K562 (cell line): ENCODE measurements at regions not wholly inside any gene's neighbourhood (a gene's known extent, or its start where the extent isn't known, plus 50 kb on each side); places are given as distances from the start of the nearest gene placed in this dataset.

ENCODE experiments used
- CREB1 ChIP-seq, 2 experiments: sonication (generic) in 1 of 2; formaldehyde crosslinking in 1 of 2; IDR thresholded peaks; 2 replicates each; pipeline versions ENCODE4 v1.6.1 to v1.8.0; 2012 to 2022; ENCODE audit warnings: inconsistent platforms in 1 of 2, mild to moderate bottlenecking in 1 of 2, missing genetic modification reagents in 1 of 2, moderate library complexity in 1 of 2
- CXXC5 ChIP-seq: fragments of 250-450 bp; sonication (Bioruptor Pico); IDR thresholded peaks from 2 replicates; pipeline ENCODE4 v1.8.0; 2022; ENCODE audit warnings: inconsistent platforms, mild to moderate bottlenecking, moderate library complexity
- GABPB1 ChIP-seq: sonication (generic); formaldehyde crosslinking; IDR thresholded peaks from 2 replicates; pipeline ENCODE4 v1.8.0; 2022; ENCODE audit warnings: mild to moderate bottlenecking, missing genetic modification reagents
- SIX5 ChIP-seq, 2 experiments: IDR thresholded peaks; 2 replicates each; pipeline ENCODE4 v1.6.1; 2011; ENCODE audit warnings: low read length in 2 of 2, borderline replicate concordance in 1 of 2, low read depth in 1 of 2, mild to moderate bottlenecking in 1 of 2, moderate library complexity in 1 of 2; ENCODE audit not compliant: insufficient read depth in 1 of 2
- TEAD1 ChIP-seq, 2 experiments: fragments of 450-650 bp in 1 of 2; sonication (generic) in 1 of 2; formaldehyde crosslinking; IDR thresholded peaks; 2 replicates each; pipeline versions ENCODE4 v1.4.0 to v1.8.0; 2020 to 2022; ENCODE audit warnings: mild to moderate bottlenecking in 2 of 2, missing genetic modification reagents in 1 of 2
- TF ChIP-seq, protein P1 (sequence below), 2 experiments: fragments of 450-650 bp; IDR thresholded peaks; 2 replicates each; pipeline ENCODE4 v1.6.1; 2016; ENCODE audit warnings: mild to moderate bottlenecking in 2 of 2, borderline replicate concordance in 1 of 2, low read depth in 1 of 2, moderate library complexity in 1 of 2
- TF ChIP-seq, protein P2 (sequence below): fragments of 450-650 bp; IDR thresholded peaks from 2 replicates; pipeline ENCODE4 v1.6.1; 2017; ENCODE audit warnings: antibody characterized with exemption, mild to moderate bottlenecking

DNA sequence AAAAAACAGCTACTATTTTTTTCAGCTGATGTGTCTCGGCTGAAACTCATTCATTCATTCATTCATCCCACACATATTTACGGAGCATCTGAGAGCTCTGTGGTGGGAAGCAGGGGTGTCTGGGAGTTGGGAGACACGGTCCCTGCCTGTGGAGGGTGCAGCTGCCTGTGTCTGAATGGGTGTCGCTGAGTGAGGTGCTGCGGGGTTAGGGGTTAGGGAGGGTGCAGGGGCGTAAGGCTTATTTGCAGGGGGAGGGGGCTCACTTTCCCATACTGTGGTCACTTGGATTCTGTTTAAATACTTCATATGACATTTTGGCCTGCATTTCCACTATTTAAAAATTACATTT is 89.4 kb upstream of the ASB18 start (continued):
- TF ChIP-seq, protein P1, sequence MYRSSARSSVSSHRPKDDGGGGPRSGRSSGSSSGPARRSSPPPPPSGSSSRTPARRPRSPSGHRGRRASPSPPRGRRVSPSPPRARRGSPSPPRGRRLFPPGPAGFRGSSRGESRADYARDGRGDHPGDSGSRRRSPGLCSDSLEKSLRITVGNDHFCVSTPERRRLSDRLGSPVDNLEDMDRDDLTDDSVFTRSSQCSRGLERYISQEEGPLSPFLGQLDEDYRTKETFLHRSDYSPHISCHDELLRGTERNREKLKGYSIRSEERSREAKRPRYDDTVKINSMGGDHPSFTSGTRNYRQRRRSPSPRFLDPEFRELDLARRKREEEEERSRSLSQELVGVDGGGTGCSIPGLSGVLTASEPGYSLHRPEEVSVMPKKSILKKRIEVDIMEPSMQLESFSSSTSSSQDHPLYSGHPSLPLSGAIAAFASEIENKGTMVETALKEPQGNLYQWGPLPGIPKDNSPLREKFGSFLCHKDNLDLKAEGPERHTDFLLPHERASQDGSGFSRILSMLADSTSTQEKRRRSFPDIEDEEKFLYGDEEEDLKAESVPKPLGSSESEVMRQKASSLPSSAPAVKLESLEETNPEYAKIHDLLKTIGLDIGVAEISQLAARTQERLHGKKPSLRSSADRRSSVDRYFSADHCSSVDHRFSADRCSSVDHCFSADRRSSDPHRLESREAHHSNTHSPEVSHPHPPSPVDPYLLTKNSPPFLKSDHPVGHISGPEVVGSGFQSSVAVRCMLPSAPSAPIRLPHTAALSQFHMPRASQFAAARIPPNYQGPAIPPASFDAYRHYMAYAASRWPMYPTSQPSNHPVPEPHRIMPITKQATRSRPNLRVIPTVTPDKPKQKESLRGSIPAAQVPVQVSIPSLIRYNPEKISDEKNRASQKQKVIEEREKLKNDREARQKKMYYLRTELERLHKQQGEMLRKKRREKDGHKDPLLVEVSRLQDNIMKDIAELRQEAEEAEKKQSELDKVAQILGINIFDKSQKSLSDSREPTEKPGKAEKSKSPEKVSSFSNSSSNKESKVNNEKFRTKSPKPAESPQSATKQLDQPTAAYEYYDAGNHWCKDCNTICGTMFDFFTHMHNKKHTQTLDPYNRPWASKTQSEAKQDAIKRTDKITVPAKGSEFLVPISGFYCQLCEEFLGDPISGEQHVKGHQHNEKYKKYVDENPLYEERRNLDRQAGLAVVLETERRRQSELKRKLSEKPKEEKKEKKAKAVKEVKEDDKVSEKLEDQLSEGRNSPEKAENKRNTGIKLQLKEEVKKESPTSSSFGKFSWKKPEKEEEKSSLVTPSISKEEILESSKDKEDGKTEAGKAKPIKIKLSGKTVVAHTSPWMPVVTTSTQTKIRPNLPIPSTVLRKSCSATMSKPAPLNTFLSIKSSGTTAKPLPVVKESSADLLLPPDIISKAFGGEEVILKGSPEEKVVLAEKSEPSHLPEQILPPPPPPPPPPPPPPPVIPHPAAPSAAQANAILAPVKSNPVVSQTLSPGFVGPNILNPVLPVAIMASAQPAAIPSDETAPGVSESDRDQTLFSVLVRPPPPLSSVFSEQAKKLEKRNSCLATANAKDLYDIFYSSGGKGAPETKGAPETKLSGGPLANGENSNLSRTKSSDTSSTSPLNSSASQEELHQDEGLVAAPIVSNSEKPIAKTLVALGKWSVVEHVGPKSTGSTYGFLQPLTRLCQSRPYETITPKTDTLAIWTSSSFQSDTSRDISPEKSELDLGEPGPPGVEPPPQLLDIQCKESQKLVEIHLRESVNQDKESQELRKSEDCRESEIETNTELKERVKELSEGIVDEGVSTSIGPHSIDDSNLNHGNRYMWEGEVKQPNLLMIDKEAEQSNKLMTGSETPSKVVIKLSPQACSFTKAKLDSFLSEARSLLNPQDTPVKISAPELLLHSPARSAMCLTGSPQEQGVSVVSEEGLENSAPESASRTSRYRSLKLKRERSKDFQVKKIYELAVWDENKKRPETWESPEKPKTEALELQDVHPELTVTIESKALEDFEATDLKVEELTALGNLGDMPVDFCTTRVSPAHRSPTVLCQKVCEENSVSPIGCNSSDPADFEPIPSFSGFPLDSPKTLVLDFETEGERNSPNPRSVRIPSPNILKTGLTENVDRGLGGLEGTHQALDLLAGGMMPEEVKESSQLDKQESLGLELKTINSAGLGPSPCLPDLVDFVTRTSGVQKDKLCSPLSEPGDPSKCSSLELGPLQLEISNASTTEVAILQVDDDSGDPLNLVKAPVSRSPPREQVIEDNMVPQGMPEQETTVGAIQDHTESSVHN (IDR thresholded peaks at IDR 0.05; ENCODE audit: borderline replicate concordance in 1 of 2, low read depth in 1 of 2): no peak
- TF ChIP-seq SIX5 (IDR thresholded peaks at IDR 0.05; ENCODE audit: borderline replicate concordance in 1 of 2, insufficient read depth in 1 of 2, low read depth in 1 of 2, low read length in 2 of 2) (no peak), CXXC5 (CRISPR knock-in tag) (no peak), TEAD1 (CRISPR knock-in tag; IDR thresholded peaks at IDR 0.05) (no peak), CREB1 (IDR thresholded peaks at IDR 0.05) (no peak), CREB1 (CRISPR knock-in tag; IDR thresholded peaks at IDR 0.05) (no peak), GABPB1 (no peak)
- TF ChIP-seq, protein P2, sequence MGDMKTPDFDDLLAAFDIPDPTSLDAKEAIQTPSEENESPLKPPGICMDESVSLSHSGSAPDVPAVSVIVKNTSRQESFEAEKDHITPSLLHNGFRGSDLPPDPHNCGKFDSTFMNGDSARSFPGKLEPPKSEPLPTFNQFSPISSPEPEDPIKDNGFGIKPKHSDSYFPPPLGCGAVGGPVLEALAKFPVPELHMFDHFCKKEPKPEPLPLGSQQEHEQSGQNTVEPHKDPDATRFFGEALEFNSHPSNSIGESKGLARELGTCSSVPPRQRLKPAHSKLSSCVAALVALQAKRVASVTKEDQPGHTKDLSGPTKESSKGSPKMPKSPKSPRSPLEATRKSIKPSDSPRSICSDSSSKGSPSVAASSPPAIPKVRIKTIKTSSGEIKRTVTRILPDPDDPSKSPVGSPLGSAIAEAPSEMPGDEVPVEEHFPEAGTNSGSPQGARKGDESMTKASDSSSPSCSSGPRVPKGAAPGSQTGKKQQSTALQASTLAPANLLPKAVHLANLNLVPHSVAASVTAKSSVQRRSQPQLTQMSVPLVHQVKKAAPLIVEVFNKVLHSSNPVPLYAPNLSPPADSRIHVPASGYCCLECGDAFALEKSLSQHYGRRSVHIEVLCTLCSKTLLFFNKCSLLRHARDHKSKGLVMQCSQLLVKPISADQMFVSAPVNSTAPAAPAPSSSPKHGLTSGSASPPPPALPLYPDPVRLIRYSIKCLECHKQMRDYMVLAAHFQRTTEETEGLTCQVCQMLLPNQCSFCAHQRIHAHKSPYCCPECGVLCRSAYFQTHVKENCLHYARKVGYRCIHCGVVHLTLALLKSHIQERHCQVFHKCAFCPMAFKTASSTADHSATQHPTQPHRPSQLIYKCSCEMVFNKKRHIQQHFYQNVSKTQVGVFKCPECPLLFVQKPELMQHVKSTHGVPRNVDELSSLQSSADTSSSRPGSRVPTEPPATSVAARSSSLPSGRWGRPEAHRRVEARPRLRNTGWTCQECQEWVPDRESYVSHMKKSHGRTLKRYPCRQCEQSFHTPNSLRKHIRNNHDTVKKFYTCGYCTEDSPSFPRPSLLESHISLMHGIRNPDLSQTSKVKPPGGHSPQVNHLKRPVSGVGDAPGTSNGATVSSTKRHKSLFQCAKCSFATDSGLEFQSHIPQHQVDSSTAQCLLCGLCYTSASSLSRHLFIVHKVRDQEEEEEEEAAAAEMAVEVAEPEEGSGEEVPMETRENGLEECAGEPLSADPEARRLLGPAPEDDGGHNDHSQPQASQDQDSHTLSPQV: no peak
